ENCODE measurements at regions not wholly inside any gene's neighbourhood (a gene's known extent, or its start where the extent isn't known, plus 50 kb on each side); places are given as distances from the start of the nearest gene placed in this dataset.

- H3K27me3 ChIP-seq (ENCODE audit: control insufficient read depth in 1 of 2, insufficient read depth in 2 of 2, low read length in 2 of 2) = no peaks in the 10 kb centered on the region
- no peak for FAIRE-seq
- no peak overlapping the region for H3K4me3 ChIP-seq (replicated peaks in 1 of 3; ENCODE audit: insufficient read depth in 1 of 3, low read depth in 2 of 3, low read length in 3 of 3)
- CTCF ChIA-PET (ENCODE audit: low intra/inter-chr PET ratio, low total read pairs) = no interaction called here
- no peak for TF ChIP-seq FOXP1 (IDR thresholded peaks at IDR 0.05)
- TF ChIP-seq FOXP1 (CRISPR knock-in tag; IDR thresholded peaks at IDR 0.05) = no peak
- TF ChIP-seq SMC3 (IDR thresholded peaks at IDR 0.05; ENCODE audit: low read length) = 0 out of 2 replicates have a peak, but pooled peaks have one; percentile 4
- TF ChIP-seq RBM22 (optimal IDR thresholded peaks at IDR 0.05; ENCODE audit: low read length) = no peak
- TF ChIP-seq STAG1 (CRISPR knock-in tag; IDR thresholded peaks at IDR 0.05) = peak; percentile 36; the same call in 1 of the 2 replicates
- WGBS (ENCODE audit: low lambda C conversion rate) = 29% methylated on average over 4 of the region's 4 CpGs
- no peak overlapping the region for H3K9ac ChIP-seq (ENCODE audit: insufficient read depth, low read depth, low read length)
- H2AFZ ChIP-seq (ENCODE audit: low read length) = no peak overlapping the region
- H3K4me1 ChIP-seq (ENCODE audit: insufficient read depth, low read length) = no peaks in the 10 kb centered on the region
- POLR2A ChIA-PET = no interaction called here
- in situ Hi-C loops (cut with HindIII; ENCODE audit: extremely low pct_ligation_motif_present, low pct_unique_long_range_greater_than_20kb) (no loop called here), intact Hi-C loops (cut with micrococcal nuclease; ENCODE audit: unreplicated experiment) (no loop called here)
- H3K36me3 ChIP-seq (replicated peaks in 1 of 2; ENCODE audit: control insufficient read depth in 1 of 2, insufficient read depth in 2 of 2, low read length in 2 of 2) = no peaks in the 10 kb centered on the region
- no peaks in the 10 kb centered on the region for H3K79me2 ChIP-seq (ENCODE audit: insufficient read depth, low read length)
- H3K27ac ChIP-seq (ENCODE audit: extremely low read length, insufficient read depth, low read length) = no peak overlapping the region
- ATAC-seq = no peak
- no TSS peak for BruUV-seq (replicated peaks)
- no peak for DNase-seq (ENCODE audit: low spot score)
- H3K4me2 ChIP-seq (ENCODE audit: low read depth, low read length) = no peak overlapping the region
- H3K9me3 ChIP-seq (ENCODE audit: low read length) = peaks cover 92% of the 10 kb centered on the region
- no peaks in the 10 kb centered on the region for H4K20me1 ChIP-seq (ENCODE audit: insufficient read depth, low read length)
Measured at GRCh38 chr19:23855676-23856075, 59.0 kb upstream of the ZNF726 start.

GRCh38 chr19:23851966-23852365, 62.7 kb upstream of the ZNF726 start:
- no peak for ATAC-seq
- H3K79me2 ChIP-seq (ENCODE audit: insufficient read depth, low read length) = no peaks in the 10 kb centered on the region
- ChIA-PET POLR2A (no interaction called here), CTCF (ENCODE audit: low intra/inter-chr PET ratio, low total read pairs) (no interaction called here)
- no peak for DNase-seq (ENCODE audit: low spot score)
- H3K9me3 ChIP-seq (ENCODE audit: low read length) = peaks cover 96% of the 10 kb centered on the region
- H2AFZ ChIP-seq (ENCODE audit: low read length) = no peak overlapping the region
- H3K9ac ChIP-seq (ENCODE audit: insufficient read depth, low read depth, low read length) = no peak overlapping the region
- H3K27ac ChIP-seq (ENCODE audit: extremely low read length, insufficient read depth, low read length) = no peak overlapping the region
- H3K4me1 ChIP-seq (ENCODE audit: insufficient read depth, low read length) = no peaks in the 10 kb centered on the region
- in situ Hi-C loops (cut with HindIII; ENCODE audit: extremely low pct_ligation_motif_present, low pct_unique_long_range_greater_than_20kb) = no loop called here
- 36% methylated on average over 5 of the region's 5 CpGs for WGBS (ENCODE audit: low lambda C conversion rate)
- no TSS peak for BruUV-seq (replicated peaks)
- intact Hi-C loops (cut with micrococcal nuclease; ENCODE audit: unreplicated experiment) = no loop called here
- no peak overlapping the region for H3K4me3 ChIP-seq (replicated peaks in 1 of 3; ENCODE audit: insufficient read depth in 1 of 3, low read depth in 2 of 3, low read length in 3 of 3)
- H3K27me3 ChIP-seq (ENCODE audit: control insufficient read depth in 1 of 2, insufficient read depth in 2 of 2, low read length in 2 of 2) = no peaks in the 10 kb centered on the region
- FAIRE-seq = no peak
- H3K4me2 ChIP-seq (ENCODE audit: low read depth, low read length) = no peak overlapping the region
- H3K36me3 ChIP-seq (replicated peaks in 1 of 2; ENCODE audit: control insufficient read depth in 1 of 2, insufficient read depth in 2 of 2, low read length in 2 of 2) = no peaks in the 10 kb centered on the region
- no peaks in the 10 kb centered on the region for H4K20me1 ChIP-seq (ENCODE audit: insufficient read depth, low read length)
- no peak for TF ChIP-seq RXRA (CRISPR knock-in tag; IDR thresholded peaks at IDR 0.05)
- TF ChIP-seq ZNF598 (CRISPR knock-in tag; IDR thresholded peaks at IDR 0.05; ENCODE audit: borderline replicate concordance) = no peak
- no peak for TF ChIP-seq ZNF10 (CRISPR knock-in tag; IDR thresholded peaks at IDR 0.05; ENCODE audit: borderline replicate concordance, low read depth)
- no peak for TF ChIP-seq ADNP (CRISPR knock-in tag; IDR thresholded peaks at IDR 0.05)
- TF ChIP-seq MATR3 (CRISPR knock-in tag; IDR thresholded peaks at IDR 0.05) = no peak
- TF ChIP-seq PPARG (CRISPR knock-in tag; conservative IDR thresholded peaks at IDR 0.05) = no peak
- TF ChIP-seq EZH2 (conservative IDR thresholded peaks at IDR 0.05; ENCODE audit: low read depth, low read length) = no peak
- TF ChIP-seq ZNF883 (CRISPR knock-in tag; IDR thresholded peaks at IDR 0.05; ENCODE audit: not compliant biosample characterization) = no peak
